ENCODE measurements at regions not wholly inside any gene's neighbourhood (a gene's known extent, or its start where the extent isn't known, plus 50 kb on each side); places are given as distances from the start of the nearest gene placed in this dataset.

GRCh38 chr6:105994118-105994590 is 92.0 kb upstream of the PRDM1 start:
- TF ChIP-seq CTCF (IDR thresholded peaks at IDR 0.05) (no peak), EP300 (IDR thresholded peaks at IDR 0.05) (peak in 1 of 2 donors; percentile 56)
